Keratinocyte (primary cell): ENCODE measurements at regions not wholly inside any gene's neighbourhood (a gene's known extent, or its start where the extent isn't known, plus 50 kb on each side); places are given as distances from the start of the nearest gene placed in this dataset.

ENCODE experiments used
- DNase-seq: peaks from one replicate; pipeline ENCODE4 v3.0.0-alpha.2; 2011; ENCODE audit warnings: low read depth, missing footprints, low spot score
- FAIRE-seq: peaks from 2 replicates; lab custom pipeline; 2011; peaks lifted over from hg19 to GRCh38; lab: Jason Lieb, UNC
- H2AFZ ChIP-seq: 2 replicates; pipeline ENCODE4 v1.6.0; 2012; ENCODE audit warnings: low read length, control low read depth, inconsistent platforms; ENCODE audit not compliant: control insufficient read depth
- H3K27ac ChIP-seq: 2 replicates; pipeline ENCODE4 v1.5.1; 2011; ENCODE audit warnings: low read length; ENCODE audit not compliant: control insufficient read depth, insufficient read depth
- H3K27me3 ChIP-seq: 3 replicates; pipeline ENCODE4 v1.6.0; 2011; ENCODE audit warnings: low read length; ENCODE audit not compliant: control insufficient read depth, insufficient read depth; ENCODE audit errors: extremely low read depth
- H3K36me3 ChIP-seq, 2 experiments: 2 replicates in 1 of 2; 3 replicates in 1 of 2; pipeline ENCODE4 v1.5.1; 2011; ENCODE audit warnings: low read length in 2 of 2, mild to moderate bottlenecking in 1 of 2; ENCODE audit not compliant: control insufficient read depth in 2 of 2, insufficient read depth in 2 of 2; ENCODE audit errors: extremely low read depth in 1 of 2
- H3K4me1 ChIP-seq: 3 replicates; pipeline ENCODE4 v1.5.1; 2011; ENCODE audit warnings: low read length; ENCODE audit not compliant: control insufficient read depth, insufficient read depth; ENCODE audit errors: extremely low read depth
- H3K4me2 ChIP-seq: 3 replicates; pipeline ENCODE4 v1.6.0; 2011; ENCODE audit warnings: low read depth, low read length; ENCODE audit not compliant: control insufficient read depth, insufficient read depth; ENCODE audit errors: extremely low read depth
- H3K4me3 ChIP-seq, 3 experiments: fragments of 200-600 bp in 1 of 3; sonication (generic) in 1 of 3; 2 replicates in 2 of 3; 3 replicates in 1 of 3; pipeline ENCODE4 v1.5.1; 2011 to 2016; ENCODE audit warnings: low read length in 3 of 3, mild to moderate bottlenecking in 3 of 3, control low read depth in 2 of 3, inconsistent platforms in 1 of 3, low read depth in 1 of 3, mixed read lengths in 1 of 3, mixed run types in 1 of 3, moderate library complexity in 1 of 3; ENCODE audit not compliant: control insufficient read depth in 2 of 3, insufficient read depth in 2 of 3; ENCODE audit errors: extremely low read depth in 1 of 3
- H3K79me2 ChIP-seq: 2 replicates; pipeline ENCODE4 v1.6.0; 2012; ENCODE audit warnings: low read length; ENCODE audit not compliant: control insufficient read depth, insufficient read depth
- H3K9ac ChIP-seq: 3 replicates; pipeline ENCODE4 v1.6.0; 2011; ENCODE audit warnings: low read length; ENCODE audit not compliant: control insufficient read depth, insufficient read depth; ENCODE audit errors: extremely low read depth
- H3K9me1 ChIP-seq: 3 replicates; pipeline ENCODE4 v1.6.0; 2011; ENCODE audit warnings: low read length; ENCODE audit not compliant: control insufficient read depth, insufficient read depth; ENCODE audit errors: extremely low read depth
- H3K9me3 ChIP-seq: 2 replicates; pipeline ENCODE4 v1.5.1; 2012; ENCODE audit warnings: low read depth, low read length; ENCODE audit not compliant: control insufficient read depth
- H4K20me1 ChIP-seq: 3 replicates; pipeline ENCODE4 v1.6.0; 2011; ENCODE audit warnings: low read length; ENCODE audit not compliant: control insufficient read depth, insufficient read depth; ENCODE audit errors: extremely low read depth
- CTCF ChIP-seq, 3 experiments: IDR thresholded peaks in 1 of 3; conservative IDR thresholded peaks in 1 of 3; optimal IDR thresholded peaks in 1 of 3; 2 replicates in 2 of 3; 3 replicates in 1 of 3; pipeline versions ENCODE3 to v1.5.1; 2011; ENCODE audit warnings: low read length in 3 of 3, mild to moderate bottlenecking in 3 of 3, moderate library complexity in 2 of 3, control low read depth in 1 of 3, inconsistent platforms in 1 of 3; ENCODE audit not compliant: insufficient read depth in 2 of 3; ENCODE audit errors: extremely low read depth in 1 of 3
- EZH2 ChIP-seq: IDR thresholded peaks from one replicate; pipeline ENCODE4 v1.6.1; 2012; ENCODE audit warnings: inconsistent platforms, mild to moderate bottlenecking, low read length, moderate library complexity
- dilution Hi-C: fragments of 300-500 bp; cut with MboI; formaldehyde crosslinking; loops from one replicate; pipeline ENCODE4 v1.7.0; 2020; ENCODE audit warnings: low sequenced_read_pairs; ENCODE audit not compliant: extremely low pct_ligation_motif_present

- Histone ChIP-seq H3K4me2 (no peak overlapping the region), H3K79me2 (no peaks in the 10 kb centered on the region)
- no peak for FAIRE-seq
These were observed 265.3 kb downstream of the GRIN2B start for GRCh38 chr12:13716119-13716518.

GRCh38 chr12:13713556-13714410 is 267.6 kb downstream of the GRIN2B start:
- FAIRE-seq: no peak
- no peak overlapping the region for H2AFZ ChIP-seq
- H3K79me2 ChIP-seq: no peaks in the 10 kb centered on the region
- H4K20me1 ChIP-seq: no peaks in the 10 kb centered on the region
- H3K9ac ChIP-seq: no peak overlapping the region
- no peak overlapping the region for H3K4me3 ChIP-seq
- no peak overlapping the region for H3K4me2 ChIP-seq
- dilution Hi-C loops: no loop called here
- H3K4me1 ChIP-seq: no peaks in the 10 kb centered on the region
- no peaks in the 10 kb centered on the region for H3K36me3 ChIP-seq
- no peaks in the 10 kb centered on the region for H3K27me3 ChIP-seq
- no peaks in the 10 kb centered on the region for H3K9me1 ChIP-seq
- no peak for DNase-seq
- no peak for TF ChIP-seq EZH2
- TF ChIP-seq CTCF (optimal IDR thresholded peaks at IDR 0.05 in 1 of 3, IDR thresholded peaks at IDR 0.05 in 1 of 3, conservative IDR thresholded peaks at IDR 0.05 in 1 of 3; ENCODE audit: extremely low read depth in 1 of 3, insufficient read depth in 2 of 3, low read length in 3 of 3): no peak
- H3K9me3 ChIP-seq: no peaks in the 10 kb centered on the region
- H3K27ac ChIP-seq: no peak overlapping the region

More at GRCh38 chr12:13716119-13716518, 265.3 kb downstream of the GRIN2B start:
- H3K9me3 ChIP-seq: no peaks in the 10 kb centered on the region
- no peak overlapping the region for H3K27ac ChIP-seq
- no peak overlapping the region for H2AFZ ChIP-seq
- dilution Hi-C loops: no loop called here
- no peak for DNase-seq
- no peaks in the 10 kb centered on the region for H4K20me1 ChIP-seq
- H3K4me3 ChIP-seq: no peak overlapping the region
- H3K9ac ChIP-seq: no peak overlapping the region
- no peaks in the 10 kb centered on the region for H3K4me1 ChIP-seq
- no peaks in the 10 kb centered on the region for H3K9me1 ChIP-seq
- no peaks in the 10 kb centered on the region for H3K27me3 ChIP-seq
- H3K36me3 ChIP-seq: no peaks in the 10 kb centered on the region
- TF ChIP-seq CTCF (optimal IDR thresholded peaks at IDR 0.05 in 1 of 3, IDR thresholded peaks at IDR 0.05 in 1 of 3, conservative IDR thresholded peaks at IDR 0.05 in 1 of 3; ENCODE audit: extremely low read depth in 1 of 3, insufficient read depth in 2 of 3, low read length in 3 of 3) (no peak), EZH2 (no peak)
